HCT116 (cell line): ENCODE measurements at regions not wholly inside any gene's neighbourhood (a gene's known extent, or its start where the extent isn't known, plus 50 kb on each side); places are given as distances from the start of the nearest gene placed in this dataset.

Source experiments
- ATAC-seq: fragments of 200-7000 bp; cut with Tn5 transposase; 2 replicates; pipeline ENCODE4 v1.9.1; 2020; ENCODE audit warnings: mild to moderate bottlenecking, moderate library complexity
- BruUV-seq: library from RNA; stranded (reverse); fragments of 400-500 nt; replicated peaks from 2 replicates; lab custom pipeline; 2021; lab: Mats Ljungman, UMichigan
- CTCF ChIA-PET: fragments of 300-600 bp; sonication (Branson Sonifier 250); formaldehyde crosslinking; loops from one replicate; lab custom pipeline; 2021; ENCODE audit warnings: antibody characterized with exemption; lab: Charles Lee
- POLR2A ChIA-PET: fragments of 300-600, 350-600 bp; sonication (Branson Sonifier 250); formaldehyde crosslinking; loops from one replicate; lab custom pipeline; 2021; ENCODE audit warnings: antibody characterized with exemption; lab: Charles Lee
- RAD21 ChIA-PET, 2 experiments: fragments of 300-600 bp; sonication (Branson Sonifier 250); formaldehyde crosslinking; loops; one replicate each; lab custom pipeline; 2023; ENCODE audit warnings: low total read pairs in 2 of 2; ENCODE audit not compliant: uncharacterized antibody in 2 of 2, unreplicated experiment in 2 of 2, low non-redundant PET in 1 of 2; lab: Charles Lee
- DNase-seq: peaks from one replicate; pipeline ENCODE4 v3.0.0-alpha.2; 2010; ENCODE audit warnings: low read depth, low spot score
- H2AFZ ChIP-seq: fragments of 200-600 bp; shearing (Covaris generic), sonication (generic); 2 replicates; pipeline ENCODE4 v1.6.1; 2017; ENCODE audit warnings: low read depth, mixed run types, mixed read lengths, antibody characterized with exemption, low read length; ENCODE audit not compliant: poor library complexity, severe bottlenecking
- H3K27ac ChIP-seq: 2 replicates; pipeline ENCODE4 v1.5.1; 2012; ENCODE audit warnings: low read depth, low read length
- H3K27me3 ChIP-seq: fragments of 200-600 bp; sonication (generic); 2 replicates; pipeline ENCODE4 v1.6.1; 2016; ENCODE audit warnings: mixed run types, low read length, mixed read lengths; ENCODE audit not compliant: insufficient read depth
- H3K36me3 ChIP-seq, 2 experiments: fragments of 200-500 bp in 1 of 2; fragments of 200-600 bp in 1 of 2; sonication (Bioruptor generic) in 1 of 2; sonication (generic) in 1 of 2; 2 replicates each; pipeline versions ENCODE4 v1.5.1 to v1.6.1; 2014 to 2016; ENCODE audit warnings: low read length in 2 of 2, inconsistent platforms in 1 of 2, mixed read lengths in 1 of 2, mixed run types in 1 of 2; ENCODE audit not compliant: insufficient read depth in 2 of 2, control insufficient read depth in 1 of 2
- H3K4me1 ChIP-seq, 2 experiments: fragments of 200-600 bp in 1 of 2; sonication (generic) in 1 of 2; 2 replicates each; pipeline versions ENCODE4 v1.5.1 to v1.6.1; 2012 to 2017; ENCODE audit warnings: low read length in 2 of 2, inconsistent platforms in 1 of 2, mild to moderate bottlenecking in 1 of 2, mixed read lengths in 1 of 2, mixed run types in 1 of 2, moderate library complexity in 1 of 2; ENCODE audit not compliant: insufficient read depth in 2 of 2, control insufficient read depth in 1 of 2
- H3K4me2 ChIP-seq: fragments of 200-600 bp; sonication (generic); 2 replicates; pipeline ENCODE4 v1.6.1; 2017; ENCODE audit warnings: mixed run types, low read length, mixed read lengths
- H3K4me3 ChIP-seq, 2 experiments: fragments of 200-600 bp in 1 of 2; sonication (generic) in 1 of 2; replicated peaks in 1 of 2; 2 replicates each; pipeline ENCODE4 v1.5.1; 2011 to 2016; ENCODE audit warnings: low read length in 2 of 2, control low read depth in 1 of 2, low read depth in 1 of 2, mild to moderate bottlenecking in 1 of 2, mixed read lengths in 1 of 2, mixed run types in 1 of 2
- H3K79me2 ChIP-seq: fragments of 200-600 bp; sonication (generic); 2 replicates; pipeline ENCODE4 v1.6.1; 2017; ENCODE audit warnings: mild to moderate bottlenecking, mixed run types, low read length, moderate library complexity, mixed read lengths; ENCODE audit not compliant: insufficient read depth
- H3K9ac ChIP-seq: fragments of 200-600 bp; sonication (generic); 2 replicates; pipeline ENCODE4 v1.6.1; 2016; ENCODE audit warnings: low read length, mixed read lengths
- H3K9me2 ChIP-seq: fragments of 200-600 bp; sonication (generic), shearing (Covaris generic); 2 replicates; pipeline ENCODE4 v1.6.1; 2017; ENCODE audit warnings: mixed run types, mild to moderate bottlenecking, moderate library complexity; ENCODE audit not compliant: insufficient read depth
- H3K9me3 ChIP-seq, 2 experiments: fragments of 200-500 bp in 1 of 2; fragments of 200-600 bp in 1 of 2; sonication (Bioruptor generic) in 1 of 2; sonication (generic) in 1 of 2; 2 replicates each; pipeline ENCODE4 v1.6.1; 2014 to 2017; ENCODE audit warnings: low read length in 2 of 2, mixed read lengths in 2 of 2, inconsistent platforms in 1 of 2, low read depth in 1 of 2, mild to moderate bottlenecking in 1 of 2, mixed run types in 1 of 2, moderate library complexity in 1 of 2; ENCODE audit not compliant: control insufficient read depth in 1 of 2, insufficient read depth in 1 of 2
- H4K20me1 ChIP-seq: fragments of 200-600 bp; sonication (generic), shearing (Covaris generic); 2 replicates; pipeline ENCODE4 v1.6.1; 2017; ENCODE audit warnings: mixed run types, mild to moderate bottlenecking, moderate library complexity; ENCODE audit not compliant: insufficient read depth
- ATF3 ChIP-seq: IDR thresholded peaks from 2 replicates; pipeline ENCODE4 v1.6.1; 2012
- CEBPB ChIP-seq: IDR thresholded peaks from 2 replicates; pipeline ENCODE4 v1.6.1; 2012; ENCODE audit warnings: low read depth
- CTCF ChIP-seq, 3 experiments: fragments of 200-600 bp in 1 of 3; sonication (generic) in 1 of 3; IDR thresholded peaks in 2 of 3; conservative IDR thresholded peaks in 1 of 3; 2 replicates each; pipeline ENCODE4 v1.5.1; 2012 to 2017; ENCODE audit warnings: low read depth in 2 of 3, low read length in 2 of 3, antibody characterized with exemption in 1 of 3, borderline replicate concordance in 1 of 3, control low read depth in 1 of 3, mild to moderate bottlenecking in 1 of 3, mixed read lengths in 1 of 3, mixed run types in 1 of 3, moderate library complexity in 1 of 3; ENCODE audit not compliant: insufficient read depth in 1 of 3
- EGR1 ChIP-seq: IDR thresholded peaks from 2 replicates; pipeline ENCODE4 v1.6.1; 2012; ENCODE audit warnings: low read depth
- ELF1 ChIP-seq: IDR thresholded peaks from 2 replicates; pipeline ENCODE4 v1.6.1; 2012; ENCODE audit warnings: low read depth, borderline replicate concordance
- EZH2phosphoT487 ChIP-seq: fragments of 200-600 bp; IDR thresholded peaks from 2 replicates; pipeline ENCODE4 v1.6.1; 2018; ENCODE audit warnings: antibody characterized with exemption, borderline replicate concordance
- JUND ChIP-seq: IDR thresholded peaks from 2 replicates; pipeline ENCODE4 v1.6.1; 2012
- SIN3A ChIP-seq: IDR thresholded peaks from 2 replicates; pipeline ENCODE4 v1.6.1; 2012; ENCODE audit warnings: low read depth
- SP1 ChIP-seq: IDR thresholded peaks from 2 replicates; pipeline ENCODE4 v1.6.1; 2012; ENCODE audit warnings: low read depth
- SRF ChIP-seq: IDR thresholded peaks from 2 replicates; pipeline ENCODE4 v1.6.1; 2012; ENCODE audit warnings: low read depth
- YY1 ChIP-seq: IDR thresholded peaks from 2 replicates; pipeline ENCODE4 v1.6.1; 2011; ENCODE audit warnings: low read length, low read depth, moderate library complexity, mild to moderate bottlenecking; ENCODE audit not compliant: insufficient replicate concordance; ENCODE audit errors: extremely low read depth
- ZFX ChIP-seq: fragments of 450-650 bp; IDR thresholded peaks from 2 replicates; pipeline ENCODE4 v1.6.1; 2017
- ZNF274 ChIP-seq: fragments of 200-500 bp; sonication (Bioruptor generic); IDR thresholded peaks from 2 replicates; pipeline ENCODE4 v1.6.1; 2014; ENCODE audit warnings: mild to moderate bottlenecking, low read depth, low read length, inconsistent platforms
- intact Hi-C: fragments of 100-400 bp; cut with micrococcal nuclease; formaldehyde crosslinking; loops from 2 replicates; pipeline ENCODE4 v1.10.0; 2022
- TF ChIP-seq, protein P1 (sequence below): IDR thresholded peaks from 2 replicates; pipeline ENCODE4 v1.6.1; 2011; ENCODE audit warnings: mild to moderate bottlenecking, low read length, moderate library complexity; ENCODE audit not compliant: insufficient replicate concordance; ENCODE audit errors: extremely low read depth

DNA sequence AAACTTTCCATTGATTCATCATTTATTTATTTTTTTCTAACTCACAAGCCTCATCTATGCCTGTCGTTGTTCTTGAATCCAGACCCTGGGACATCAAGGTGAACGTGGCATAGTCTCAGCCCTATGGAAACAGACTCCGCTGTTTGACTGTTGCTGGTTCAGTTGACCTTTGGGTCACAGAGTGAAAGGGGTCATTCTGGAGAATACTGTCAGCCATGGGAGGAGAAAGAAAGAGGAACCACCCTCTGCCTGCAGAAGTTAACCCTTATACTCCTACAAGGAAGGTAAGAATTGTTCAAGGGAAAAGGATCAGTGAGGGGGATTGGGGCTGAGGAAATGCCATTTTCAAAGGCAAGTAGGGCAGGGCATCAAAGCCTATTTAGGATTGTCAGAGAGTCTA lies 387.6 kb upstream of the MAF start:
- Histone ChIP-seq H3K4me2 (no peak overlapping the region), H3K4me3 (no peak overlapping the region), H3K27me3 (no peaks in the 10 kb centered on the region), H4K20me1 (no peaks in the 10 kb centered on the region), H3K4me1 (no peaks in the 10 kb centered on the region; a peak in 1 of 4 replicates), H3K9me2 (no peaks in the 10 kb centered on the region), H3K36me3 (no peaks in the 10 kb centered on the region), H3K27ac (no peak overlapping the region), H3K9ac (no peak overlapping the region), H3K9me3 (peaks cover 32 to 36% of the 10 kb centered on the region in 2 experiments; a peak in 2 of 4 replicates), H2AFZ (no peak overlapping the region), H3K79me2 (no peaks in the 10 kb centered on the region)
- no peak for TF ChIP-seq EZH2phosphoT487
- TF ChIP-seq JUND: no peak
- TF ChIP-seq, protein P1, sequence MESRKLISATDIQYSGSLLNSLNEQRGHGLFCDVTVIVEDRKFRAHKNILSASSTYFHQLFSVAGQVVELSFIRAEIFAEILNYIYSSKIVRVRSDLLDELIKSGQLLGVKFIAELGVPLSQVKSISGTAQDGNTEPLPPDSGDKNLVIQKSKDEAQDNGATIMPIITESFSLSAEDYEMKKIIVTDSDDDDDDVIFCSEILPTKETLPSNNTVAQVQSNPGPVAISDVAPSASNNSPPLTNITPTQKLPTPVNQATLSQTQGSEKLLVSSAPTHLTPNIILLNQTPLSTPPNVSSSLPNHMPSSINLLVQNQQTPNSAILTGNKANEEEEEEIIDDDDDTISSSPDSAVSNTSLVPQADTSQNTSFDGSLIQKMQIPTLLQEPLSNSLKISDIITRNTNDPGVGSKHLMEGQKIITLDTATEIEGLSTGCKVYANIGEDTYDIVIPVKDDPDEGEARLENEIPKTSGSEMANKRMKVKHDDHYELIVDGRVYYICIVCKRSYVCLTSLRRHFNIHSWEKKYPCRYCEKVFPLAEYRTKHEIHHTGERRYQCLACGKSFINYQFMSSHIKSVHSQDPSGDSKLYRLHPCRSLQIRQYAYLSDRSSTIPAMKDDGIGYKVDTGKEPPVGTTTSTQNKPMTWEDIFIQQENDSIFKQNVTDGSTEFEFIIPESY: no peak
- TF ChIP-seq CTCF (IDR thresholded peaks at IDR 0.05 in 2 of 3, conservative IDR thresholded peaks at IDR 0.05 in 1 of 3; ENCODE audit: borderline replicate concordance in 1 of 3, insufficient read depth in 1 of 3, low read depth in 2 of 3, low read length in 2 of 3): no peak
- no peak for TF ChIP-seq SIN3A
- TF ChIP-seq SP1: no peak
- no peak for TF ChIP-seq ZFX
- no peak for TF ChIP-seq ATF3
- TF ChIP-seq SRF: no peak
- TF ChIP-seq CEBPB: no peak
- TF ChIP-seq EGR1: no peak
- no peak for TF ChIP-seq ELF1
- no peak for TF ChIP-seq ZNF274
- no peak for TF ChIP-seq YY1
- DNase-seq (no peak), ATAC-seq (no peak)
- intact Hi-C loops: no loop called here
- RAD21 ChIA-PET: no interaction called here
- POLR2A ChIA-PET: no interaction called here
- CTCF ChIA-PET: no interaction called here
- BruUV-seq: no TSS peak
